ENCODE measurements at regions not wholly inside any gene's neighbourhood (a gene's known extent, or its start where the extent isn't known, plus 50 kb on each side); places are given as distances from the start of the nearest gene placed in this dataset.

DNA sequence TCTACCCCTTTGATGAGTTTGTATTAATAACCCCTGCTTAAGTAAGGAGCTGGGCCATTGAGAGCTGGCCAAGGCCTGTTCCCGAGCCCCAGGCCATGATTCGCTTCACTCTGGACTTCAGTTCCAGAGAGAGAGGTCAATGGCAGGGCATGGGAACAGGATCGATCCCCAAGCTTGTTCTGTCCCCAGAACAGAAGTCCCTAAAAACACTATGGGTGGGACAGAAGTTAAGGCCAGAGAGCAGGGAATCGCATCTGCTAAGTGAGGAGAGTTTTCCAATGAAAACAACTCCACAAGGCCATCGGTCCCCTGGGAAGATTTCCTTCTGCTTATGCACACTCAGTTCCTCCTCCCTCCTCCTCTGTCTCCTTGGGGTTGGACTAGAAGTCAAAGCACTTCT is 159.6 kb downstream of the LSM5 start:
- TF ChIP-seq EP300 (IDR thresholded peaks at IDR 0.05; ENCODE audit: borderline replicate concordance) (no peak), TEAD4 (IDR thresholded peaks at IDR 0.05) (no peak), NFIC (IDR thresholded peaks at IDR 0.05) (no peak), REST (IDR thresholded peaks at IDR 0.05; ENCODE audit: low read depth) (no peak), TAF1 (IDR thresholded peaks at IDR 0.05; ENCODE audit: low read depth) (no peak)
- TF ChIP-seq, protein P1, sequence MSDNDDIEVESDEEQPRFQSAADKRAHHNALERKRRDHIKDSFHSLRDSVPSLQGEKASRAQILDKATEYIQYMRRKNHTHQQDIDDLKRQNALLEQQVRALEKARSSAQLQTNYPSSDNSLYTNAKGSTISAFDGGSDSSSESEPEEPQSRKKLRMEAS (IDR thresholded peaks at IDR 0.05): no peak

All from Ishikawa (cell line).